HepG2 (cell line): ENCODE measurements at regions not wholly inside any gene's neighbourhood (a gene's known extent, or its start where the extent isn't known, plus 50 kb on each side); places are given as distances from the start of the nearest gene placed in this dataset.

ENCODE experiments used
- ATM ChIP-seq: fragments of 450-650 bp; IDR thresholded peaks from 2 replicates; pipeline ENCODE4 v1.7.1; 2017; ENCODE audit warnings: mild to moderate bottlenecking, borderline replicate concordance
- CC2D1A ChIP-seq: sonication (generic); formaldehyde crosslinking; IDR thresholded peaks from 2 replicates; pipeline ENCODE4 v1.8.1; 2023; ENCODE audit warnings: mild to moderate bottlenecking, missing genetic modification reagents
- CREB1 ChIP-seq, 2 experiments: fragments of 450-650 bp in 1 of 2; IDR thresholded peaks; 2 replicates each; pipeline ENCODE4 v1.6.1; 2016 to 2017; ENCODE audit warnings: control low read depth in 1 of 2, mild to moderate bottlenecking in 1 of 2, missing compliant biosample characterization in 1 of 2, missing genetic modification characterization in 1 of 2
- NR3C1 ChIP-seq: sonication (generic); formaldehyde crosslinking; IDR thresholded peaks from 2 replicates; pipeline ENCODE4 v1.4.0; 2020; ENCODE audit warnings: missing genetic modification reagents
- POLR2AphosphoS2 ChIP-seq: IDR thresholded peaks from 2 replicates; pipeline ENCODE4 v1.6.1; 2011; ENCODE audit warnings: low read depth, low read length, improper control_type of control experiment
- RFXAP ChIP-seq: sonication (generic); formaldehyde crosslinking; IDR thresholded peaks from 2 replicates; pipeline ENCODE4 v1.4.0; 2020; ENCODE audit warnings: missing genetic modification reagents, borderline replicate concordance
- SIN3A ChIP-seq: IDR thresholded peaks from 2 replicates; pipeline ENCODE4 v1.6.1; 2011; ENCODE audit warnings: low read depth, mild to moderate bottlenecking, control low read depth, low read length, borderline replicate concordance
- SP140L ChIP-seq: sonication (generic); formaldehyde crosslinking; IDR thresholded peaks from 2 replicates; pipeline ENCODE4 v1.4.0; 2020; ENCODE audit warnings: missing genetic modification reagents, borderline replicate concordance
- ZNF335 ChIP-seq: sonication (generic); formaldehyde crosslinking; IDR thresholded peaks from 2 replicates; pipeline ENCODE4 v1.4.0; 2020; ENCODE audit warnings: missing genetic modification reagents
- ZNF562 ChIP-seq: sonication (generic); formaldehyde crosslinking; IDR thresholded peaks from 2 replicates; pipeline ENCODE4 v1.8.0; 2022; ENCODE audit warnings: missing genetic modification reagents, borderline replicate concordance
- ZNF615 ChIP-seq: sonication (generic); formaldehyde crosslinking; IDR thresholded peaks from 2 replicates; pipeline ENCODE4 v1.5.0; 2020; ENCODE audit warnings: mild to moderate bottlenecking, missing genetic modification reagents, borderline replicate concordance
- TF ChIP-seq, protein P1 (sequence below): sonication (generic); formaldehyde crosslinking; IDR thresholded peaks from 2 replicates; pipeline ENCODE4 v1.5.1; 2020; ENCODE audit warnings: mild to moderate bottlenecking, missing genetic modification reagents
- TF ChIP-seq, protein P2 (sequence below): IDR thresholded peaks from 2 replicates; pipeline ENCODE4 v1.6.1; 2018; ENCODE audit warnings: missing genetic modification reagents
- TF ChIP-seq, protein P3 (sequence below): sonication (generic); formaldehyde crosslinking; IDR thresholded peaks from 2 replicates; pipeline ENCODE4 v1.8.1; 2023; ENCODE audit warnings: mild to moderate bottlenecking, missing genetic modification reagents
- TF ChIP-seq, protein P4 (sequence below): sonication (generic); formaldehyde crosslinking; IDR thresholded peaks from 2 replicates; pipeline ENCODE4 v1.4.0; 2020; ENCODE audit warnings: mild to moderate bottlenecking, missing genetic modification reagents
- TF ChIP-seq, protein P5 (sequence below), 2 experiments: sonication (generic) in 1 of 2; formaldehyde crosslinking in 1 of 2; IDR thresholded peaks; 2 replicates each; pipeline versions ENCODE4 v1.6.1 to v1.9.0; 2014 to 2022; ENCODE audit warnings: antibody characterized with exemption in 1 of 2, borderline replicate concordance in 1 of 2, inconsistent platforms in 1 of 2, low read depth in 1 of 2, missing genetic modification reagents in 1 of 2
- TF ChIP-seq, protein P6 (sequence below): sonication (generic); formaldehyde crosslinking; conservative IDR thresholded peaks from 2 replicates; pipeline ENCODE4 v1.8.1; 2023; ENCODE audit warnings: missing genetic modification reagents

DNA sequence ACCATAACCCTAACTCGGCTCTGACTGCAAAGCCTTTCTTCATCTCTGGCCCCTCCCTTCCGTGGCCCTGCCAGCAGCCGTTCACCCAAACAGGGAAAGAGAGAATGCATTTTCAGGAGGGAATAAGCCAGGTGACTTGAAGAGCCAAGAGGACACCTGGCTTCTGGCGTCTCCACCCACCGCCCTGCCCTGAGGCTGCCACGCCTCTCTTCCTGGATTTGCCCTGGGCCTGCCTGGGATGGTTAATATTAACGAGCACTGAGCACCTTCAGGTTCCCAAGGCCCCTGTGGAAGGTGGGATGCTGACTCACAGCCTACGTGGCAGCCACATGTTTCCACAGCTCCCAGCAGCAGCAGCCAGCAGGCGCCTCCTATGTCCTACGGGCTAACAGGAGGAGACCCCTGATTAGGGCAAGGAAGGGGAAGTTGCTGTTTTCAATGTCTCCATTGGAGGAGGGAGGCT, 138.0 kb upstream of the RREB1 start (continued):
- TF ChIP-seq, protein P1, sequence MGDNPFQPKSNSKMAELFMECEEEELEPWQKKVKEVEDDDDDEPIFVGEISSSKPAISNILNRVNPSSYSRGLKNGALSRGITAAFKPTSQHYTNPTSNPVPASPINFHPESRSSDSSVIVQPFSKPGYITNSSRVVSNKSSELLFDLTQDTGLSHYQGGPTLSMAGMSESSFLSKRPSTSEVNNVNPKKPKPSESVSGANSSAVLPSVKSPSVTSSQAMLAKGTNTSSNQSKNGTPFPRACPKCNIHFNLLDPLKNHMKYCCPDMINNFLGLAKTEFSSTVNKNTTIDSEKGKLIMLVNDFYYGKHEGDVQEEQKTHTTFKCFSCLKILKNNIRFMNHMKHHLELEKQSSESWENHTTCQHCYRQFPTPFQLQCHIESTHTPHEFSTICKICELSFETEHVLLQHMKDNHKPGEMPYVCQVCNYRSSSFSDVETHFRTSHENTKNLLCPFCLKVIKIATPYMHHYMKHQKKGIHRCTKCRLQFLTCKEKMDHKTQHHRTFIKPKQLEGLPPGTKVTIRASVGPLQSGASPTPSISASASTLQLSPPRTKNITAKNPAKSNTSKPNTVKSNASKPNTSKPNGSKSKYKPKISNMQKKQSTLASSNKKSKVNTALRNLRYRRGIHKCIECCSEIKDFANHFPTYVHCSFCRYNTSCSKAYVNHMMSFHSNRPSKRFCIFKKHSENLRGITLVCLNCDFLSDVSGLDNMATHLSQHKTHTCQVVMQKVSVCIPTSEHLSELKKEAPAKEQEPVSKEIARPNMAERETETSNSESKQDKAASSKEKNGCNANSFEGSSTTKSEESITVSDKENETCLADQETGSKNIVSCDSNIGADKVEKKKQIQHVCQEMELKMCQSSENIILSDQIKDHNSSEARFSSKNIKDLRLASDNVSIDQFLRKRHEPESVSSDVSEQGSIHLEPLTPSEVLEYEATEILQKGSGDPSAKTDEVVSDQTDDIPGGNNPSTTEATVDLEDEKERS (CRISPR knock-in tag) = no peak
- TF ChIP-seq ATM (no peak), ZNF335 (CRISPR knock-in tag) (0 out of 2 replicates have a peak, but pooled peaks have one; percentile 58), RFXAP (CRISPR knock-in tag) (no peak), SP140L (CRISPR knock-in tag) (no peak), ZNF562 (CRISPR knock-in tag) (no peak), CREB1 (IDR thresholded peaks at IDR 0.05) (no peak), CREB1 (CRISPR knock-in tag; IDR thresholded peaks at IDR 0.05) (peak; percentile 65; the same call in 1 of the 2 replicates), POLR2AphosphoS2 (no peak), NR3C1 (no peak), ZNF615 (CRISPR knock-in tag) (no peak), CC2D1A (CRISPR knock-in tag) (no peak), SIN3A (no peak)
- TF ChIP-seq, protein P2, sequence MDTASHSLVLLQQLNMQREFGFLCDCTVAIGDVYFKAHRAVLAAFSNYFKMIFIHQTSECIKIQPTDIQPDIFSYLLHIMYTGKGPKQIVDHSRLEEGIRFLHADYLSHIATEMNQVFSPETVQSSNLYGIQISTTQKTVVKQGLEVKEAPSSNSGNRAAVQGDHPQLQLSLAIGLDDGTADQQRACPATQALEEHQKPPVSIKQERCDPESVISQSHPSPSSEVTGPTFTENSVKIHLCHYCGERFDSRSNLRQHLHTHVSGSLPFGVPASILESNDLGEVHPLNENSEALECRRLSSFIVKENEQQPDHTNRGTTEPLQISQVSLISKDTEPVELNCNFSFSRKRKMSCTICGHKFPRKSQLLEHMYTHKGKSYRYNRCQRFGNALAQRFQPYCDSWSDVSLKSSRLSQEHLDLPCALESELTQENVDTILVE (CRISPR knock-in tag) = no peak
- TF ChIP-seq, protein P3, sequence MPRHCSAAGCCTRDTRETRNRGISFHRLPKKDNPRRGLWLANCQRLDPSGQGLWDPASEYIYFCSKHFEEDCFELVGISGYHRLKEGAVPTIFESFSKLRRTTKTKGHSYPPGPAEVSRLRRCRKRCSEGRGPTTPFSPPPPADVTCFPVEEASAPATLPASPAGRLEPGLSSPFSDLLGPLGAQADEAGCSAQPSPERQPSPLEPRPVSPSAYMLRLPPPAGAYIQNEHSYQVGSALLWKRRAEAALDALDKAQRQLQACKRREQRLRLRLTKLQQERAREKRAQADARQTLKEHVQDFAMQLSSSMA (CRISPR knock-in tag) = no peak
- TF ChIP-seq, protein P4, sequence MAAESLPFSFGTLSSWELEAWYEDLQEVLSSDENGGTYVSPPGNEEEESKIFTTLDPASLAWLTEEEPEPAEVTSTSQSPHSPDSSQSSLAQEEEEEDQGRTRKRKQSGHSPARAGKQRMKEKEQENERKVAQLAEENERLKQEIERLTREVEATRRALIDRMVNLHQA = no peak
- TF ChIP-seq, protein P5, sequence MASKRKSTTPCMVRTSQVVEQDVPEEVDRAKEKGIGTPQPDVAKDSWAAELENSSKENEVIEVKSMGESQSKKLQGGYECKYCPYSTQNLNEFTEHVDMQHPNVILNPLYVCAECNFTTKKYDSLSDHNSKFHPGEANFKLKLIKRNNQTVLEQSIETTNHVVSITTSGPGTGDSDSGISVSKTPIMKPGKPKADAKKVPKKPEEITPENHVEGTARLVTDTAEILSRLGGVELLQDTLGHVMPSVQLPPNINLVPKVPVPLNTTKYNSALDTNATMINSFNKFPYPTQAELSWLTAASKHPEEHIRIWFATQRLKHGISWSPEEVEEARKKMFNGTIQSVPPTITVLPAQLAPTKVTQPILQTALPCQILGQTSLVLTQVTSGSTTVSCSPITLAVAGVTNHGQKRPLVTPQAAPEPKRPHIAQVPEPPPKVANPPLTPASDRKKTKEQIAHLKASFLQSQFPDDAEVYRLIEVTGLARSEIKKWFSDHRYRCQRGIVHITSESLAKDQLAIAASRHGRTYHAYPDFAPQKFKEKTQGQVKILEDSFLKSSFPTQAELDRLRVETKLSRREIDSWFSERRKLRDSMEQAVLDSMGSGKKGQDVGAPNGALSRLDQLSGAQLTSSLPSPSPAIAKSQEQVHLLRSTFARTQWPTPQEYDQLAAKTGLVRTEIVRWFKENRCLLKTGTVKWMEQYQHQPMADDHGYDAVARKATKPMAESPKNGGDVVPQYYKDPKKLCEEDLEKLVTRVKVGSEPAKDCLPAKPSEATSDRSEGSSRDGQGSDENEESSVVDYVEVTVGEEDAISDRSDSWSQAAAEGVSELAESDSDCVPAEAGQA (IDR thresholded peaks at IDR 0.05; ENCODE audit: low read depth) = no peak
- TF ChIP-seq, protein P5 (CRISPR knock-in tag; IDR thresholded peaks at IDR 0.05; ENCODE audit: borderline replicate concordance) = no peak
- TF ChIP-seq, protein P6, sequence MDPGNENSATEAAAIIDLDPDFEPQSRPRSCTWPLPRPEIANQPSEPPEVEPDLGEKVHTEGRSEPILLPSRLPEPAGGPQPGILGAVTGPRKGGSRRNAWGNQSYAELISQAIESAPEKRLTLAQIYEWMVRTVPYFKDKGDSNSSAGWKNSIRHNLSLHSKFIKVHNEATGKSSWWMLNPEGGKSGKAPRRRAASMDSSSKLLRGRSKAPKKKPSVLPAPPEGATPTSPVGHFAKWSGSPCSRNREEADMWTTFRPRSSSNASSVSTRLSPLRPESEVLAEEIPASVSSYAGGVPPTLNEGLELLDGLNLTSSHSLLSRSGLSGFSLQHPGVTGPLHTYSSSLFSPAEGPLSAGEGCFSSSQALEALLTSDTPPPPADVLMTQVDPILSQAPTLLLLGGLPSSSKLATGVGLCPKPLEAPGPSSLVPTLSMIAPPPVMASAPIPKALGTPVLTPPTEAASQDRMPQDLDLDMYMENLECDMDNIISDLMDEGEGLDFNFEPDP (CRISPR knock-in tag) = no peak
